Amygdala (tissue), 56 donors: ENCODE measurements at regions not wholly inside any gene's neighbourhood (a gene's known extent, or its start where the extent isn't known, plus 50 kb on each side); places are given as distances from the start of the nearest gene placed in this dataset.
"Not testable (repeated sequence)": the region's sequence is repeated elsewhere in the genome, so short reads cannot be mapped to it uniquely, and the experiment has no call there.

Experiments used
- DNase-seq, 56 donors: peaks; one replicate each; lab custom pipeline; 2025; lab: John Stamatoyannopoulos, UW

DNA sequence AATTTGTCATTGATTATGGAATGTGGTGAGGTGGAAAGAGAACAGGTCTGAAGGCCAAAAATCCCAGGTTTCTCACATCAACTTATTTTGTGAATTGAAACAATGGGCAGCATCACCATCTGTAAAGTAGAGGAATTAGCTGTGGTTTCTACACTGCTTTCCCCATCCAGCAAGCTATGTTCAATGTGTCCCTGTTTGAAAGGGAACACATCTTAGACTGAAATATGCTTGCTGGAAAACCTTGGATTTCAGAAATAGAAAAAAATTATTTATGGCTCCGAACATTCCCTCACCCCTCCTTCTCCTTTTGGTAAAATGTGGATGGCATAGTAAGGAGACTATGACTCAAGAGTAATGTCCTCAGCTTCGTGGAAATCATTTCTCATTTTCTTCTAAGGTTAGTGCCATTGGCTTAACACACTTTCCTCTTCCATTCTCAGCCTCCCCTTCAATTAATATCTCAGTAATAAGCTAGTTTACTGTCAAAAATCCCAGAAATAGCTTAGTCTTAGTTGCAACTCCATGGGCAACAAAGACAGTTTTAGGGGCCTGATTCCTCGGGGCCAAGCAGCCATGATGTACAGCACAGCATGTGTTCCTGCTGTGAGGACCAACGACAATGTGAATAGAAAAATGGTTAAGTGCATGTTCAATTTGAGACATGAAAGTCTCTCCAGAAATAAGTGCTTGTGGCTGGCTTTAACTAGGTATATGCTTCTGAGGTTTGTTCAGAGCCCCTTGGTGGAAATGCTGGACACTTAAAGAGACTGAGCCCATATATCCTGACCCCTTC, 205.8 kb upstream of the SLC38A2 start:
- DNase-seq, result no peak

DNA sequence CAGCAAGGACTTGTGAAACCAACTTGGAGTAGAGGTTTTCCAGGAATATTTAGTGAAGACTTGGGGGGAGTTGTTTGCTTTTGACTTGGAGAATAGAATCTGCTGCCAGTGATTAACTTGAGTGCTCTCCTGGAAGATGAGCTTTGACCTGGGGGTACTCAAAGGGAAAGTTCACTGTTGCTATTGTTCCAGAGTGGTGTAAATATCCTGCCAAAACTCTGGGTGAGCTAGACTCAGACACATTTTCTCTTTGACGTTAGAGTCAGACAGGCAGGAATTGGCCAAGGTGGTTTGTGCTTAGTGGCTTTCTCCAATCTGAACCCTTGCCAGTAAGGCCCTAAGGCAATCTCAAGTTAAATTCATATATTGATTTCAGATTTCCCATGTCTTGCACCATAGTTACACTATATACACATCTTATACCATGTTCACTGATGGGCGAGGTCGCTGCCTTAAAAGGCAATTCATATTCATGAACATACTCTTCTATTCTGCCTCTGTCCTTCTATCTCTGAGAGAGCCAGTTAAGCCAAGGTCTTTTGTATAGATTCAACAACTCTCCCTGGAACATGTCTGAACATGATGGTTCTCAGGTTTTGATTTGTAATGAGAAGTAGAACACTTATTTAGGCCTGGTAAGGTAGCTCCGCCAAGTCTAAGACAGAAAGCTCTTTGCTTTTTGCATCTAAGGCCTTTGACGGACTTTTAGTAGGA, 204.6 kb upstream of the SLC38A2 start:
- no peak for DNase-seq

DNA sequence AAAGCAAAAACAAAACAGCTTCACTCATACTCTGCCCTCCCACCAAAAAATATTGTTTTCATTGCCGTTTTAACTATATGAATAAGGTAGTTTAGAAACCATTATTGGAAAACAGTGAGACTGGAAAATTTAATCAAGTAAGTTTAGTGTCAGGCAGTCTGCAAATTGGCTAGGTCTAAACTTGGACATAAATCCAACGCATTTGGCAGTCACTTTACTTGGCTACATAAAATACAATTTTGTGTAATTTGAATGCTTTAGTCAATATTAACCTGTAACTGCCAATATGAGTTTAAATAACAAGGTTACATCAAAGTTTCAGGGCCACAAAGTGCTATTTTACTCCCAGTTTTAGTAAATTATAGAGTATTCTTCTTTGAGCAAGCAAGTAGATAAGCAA, 202.3 kb upstream of the SLC38A2 start:
- DNase-seq, result no peak

DNA sequence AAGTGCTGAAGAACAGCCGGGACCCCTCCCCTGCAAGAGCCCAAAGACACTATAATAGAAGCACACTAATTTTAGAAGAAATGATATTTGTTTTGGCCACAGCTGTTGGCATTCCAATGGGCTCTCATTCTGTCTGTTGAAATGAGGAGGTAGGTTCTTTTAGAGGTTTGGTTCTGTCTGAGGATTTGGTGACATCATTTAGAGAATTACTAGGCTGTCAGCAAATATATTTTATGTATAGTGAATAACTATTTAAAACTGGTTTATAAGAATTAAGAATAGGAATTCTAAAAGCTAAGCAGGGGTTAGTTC, 200.7 kb upstream of the SLC38A2 start:
- DNase-seq, result no peak

DNA sequence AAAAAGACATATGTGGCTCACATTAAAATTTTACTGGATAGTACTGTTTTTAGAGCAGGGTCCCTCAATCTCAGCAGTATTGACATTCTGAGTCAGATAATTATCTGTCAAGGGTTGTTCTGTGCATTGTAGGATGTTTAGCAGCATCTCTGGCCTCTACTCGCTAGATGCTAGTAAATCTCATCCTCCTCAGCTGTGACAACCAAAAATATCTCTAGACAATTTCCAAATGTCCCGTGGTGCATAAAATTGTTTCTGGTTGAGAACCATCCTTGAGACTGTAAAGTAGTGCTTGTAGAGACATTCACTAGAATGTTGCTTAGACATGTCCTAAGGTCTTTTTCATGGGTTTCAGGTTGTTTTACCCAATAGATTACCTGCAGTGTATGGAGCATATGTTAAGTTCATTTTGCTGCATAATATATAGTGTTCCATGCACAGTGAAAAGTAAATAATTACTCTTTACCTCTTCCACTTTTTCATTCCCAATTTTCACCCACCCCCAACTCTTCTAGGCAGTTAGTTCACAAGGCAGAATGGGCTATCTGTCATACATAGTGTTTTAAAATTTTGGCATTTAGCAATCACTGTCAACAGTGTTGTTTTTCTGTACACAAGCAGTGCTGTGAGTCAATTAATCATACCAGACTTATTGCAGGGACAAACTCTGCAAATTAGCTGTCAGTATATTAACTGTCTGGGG, 200.2 kb upstream of the SLC38A2 start:
- DNase-seq, result no peak

DNA sequence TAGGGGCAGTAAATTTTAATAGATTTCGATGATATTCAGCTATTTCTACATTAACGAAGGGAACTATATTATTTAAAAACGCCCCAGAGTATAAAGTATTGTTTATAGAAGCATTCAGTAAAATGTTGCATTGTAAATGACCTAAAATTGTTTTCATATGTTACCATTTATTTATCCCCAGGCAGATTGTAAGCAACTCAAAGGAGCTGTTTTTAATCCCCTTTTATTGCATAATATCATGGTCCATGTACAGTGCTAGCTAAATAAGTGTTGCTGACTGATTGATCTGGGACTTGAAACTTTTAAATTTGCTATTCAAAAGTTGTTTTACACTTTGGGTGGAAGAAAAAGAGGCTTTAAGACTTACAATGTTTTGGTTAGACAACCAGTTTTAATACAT, 199.0 kb upstream of the SLC38A2 start:
- no peak for DNase-seq

DNA sequence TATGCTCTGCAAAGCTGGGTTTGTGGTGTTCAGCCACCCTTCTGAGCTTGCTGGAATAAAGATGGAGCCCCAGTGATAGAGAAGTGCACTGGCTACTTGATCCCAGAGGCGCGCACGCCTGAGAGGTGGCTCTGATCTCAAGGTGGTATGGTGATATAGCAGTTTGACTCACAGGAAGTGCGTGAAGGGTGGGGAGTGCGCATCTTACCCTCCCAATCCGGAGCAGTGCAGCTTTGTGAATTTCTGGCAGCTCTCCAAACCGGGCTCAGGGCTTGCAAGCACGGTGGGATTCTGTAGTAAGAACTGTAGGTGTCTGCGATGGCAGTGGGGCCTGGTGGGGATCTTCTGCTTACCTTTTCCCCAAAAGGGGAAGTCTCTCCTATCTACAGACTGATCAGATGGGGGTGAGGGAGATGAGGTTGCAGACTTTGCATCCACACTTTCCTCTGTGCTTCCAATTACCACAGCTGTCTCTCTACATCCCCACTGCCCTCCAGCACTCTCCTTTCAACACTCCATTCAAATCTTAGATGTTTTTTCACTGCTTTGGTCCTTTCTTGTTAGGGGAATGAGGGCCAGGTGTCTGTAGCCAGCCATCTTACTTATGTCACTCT, 197.4 kb upstream of the SLC38A2 start:
- DNase-seq, result no peak

DNA sequence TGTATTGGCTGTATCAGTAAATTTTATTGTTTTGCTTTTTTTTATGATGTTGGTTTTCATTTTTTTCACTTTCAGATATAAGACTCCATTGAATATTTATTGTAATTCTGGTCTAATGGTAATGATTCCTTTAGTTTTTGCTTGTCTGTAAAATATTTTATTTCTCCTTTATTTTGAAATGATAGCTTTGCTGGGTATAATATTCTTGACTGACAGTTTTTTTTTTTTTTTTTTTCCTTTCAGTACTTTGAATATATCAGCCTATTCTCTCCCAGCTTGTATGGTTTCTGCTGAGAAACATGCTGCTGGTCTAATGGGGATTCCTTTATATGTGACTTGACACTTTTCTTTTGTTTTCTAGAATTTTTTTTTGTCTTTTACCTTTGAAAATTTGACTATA, 195.1 kb upstream of the SLC38A2 start:
- no peak for DNase-seq

DNA sequence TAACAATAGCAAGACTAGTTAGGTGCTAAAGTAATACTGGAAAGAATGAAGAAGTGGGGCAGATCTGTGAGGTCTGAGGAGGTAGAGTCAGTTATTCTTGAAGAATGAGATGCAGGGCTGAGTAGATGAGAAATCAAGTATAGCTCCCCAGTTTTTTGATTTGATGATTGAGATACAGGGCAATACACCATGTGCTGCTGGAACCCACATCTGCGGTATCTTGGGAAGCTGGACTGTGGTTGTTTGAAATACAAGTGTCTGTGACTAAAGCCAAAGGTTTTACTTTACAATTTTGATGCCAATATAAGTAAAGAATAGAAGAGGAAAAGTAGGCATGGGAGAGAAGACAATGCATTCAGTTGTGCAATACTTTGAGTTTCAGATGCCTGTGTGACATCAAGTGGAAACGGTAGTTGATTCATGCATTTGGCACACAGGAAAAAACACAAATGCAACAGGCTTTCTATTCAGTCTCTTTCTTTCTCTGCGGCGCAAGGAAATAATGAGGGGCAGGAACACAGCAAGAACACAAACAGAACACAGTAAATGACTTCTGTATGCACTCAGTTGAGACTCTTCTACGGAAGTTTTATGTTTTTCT, 190.2 kb upstream of the SLC38A2 start:
- DNase-seq, result no peak

DNA sequence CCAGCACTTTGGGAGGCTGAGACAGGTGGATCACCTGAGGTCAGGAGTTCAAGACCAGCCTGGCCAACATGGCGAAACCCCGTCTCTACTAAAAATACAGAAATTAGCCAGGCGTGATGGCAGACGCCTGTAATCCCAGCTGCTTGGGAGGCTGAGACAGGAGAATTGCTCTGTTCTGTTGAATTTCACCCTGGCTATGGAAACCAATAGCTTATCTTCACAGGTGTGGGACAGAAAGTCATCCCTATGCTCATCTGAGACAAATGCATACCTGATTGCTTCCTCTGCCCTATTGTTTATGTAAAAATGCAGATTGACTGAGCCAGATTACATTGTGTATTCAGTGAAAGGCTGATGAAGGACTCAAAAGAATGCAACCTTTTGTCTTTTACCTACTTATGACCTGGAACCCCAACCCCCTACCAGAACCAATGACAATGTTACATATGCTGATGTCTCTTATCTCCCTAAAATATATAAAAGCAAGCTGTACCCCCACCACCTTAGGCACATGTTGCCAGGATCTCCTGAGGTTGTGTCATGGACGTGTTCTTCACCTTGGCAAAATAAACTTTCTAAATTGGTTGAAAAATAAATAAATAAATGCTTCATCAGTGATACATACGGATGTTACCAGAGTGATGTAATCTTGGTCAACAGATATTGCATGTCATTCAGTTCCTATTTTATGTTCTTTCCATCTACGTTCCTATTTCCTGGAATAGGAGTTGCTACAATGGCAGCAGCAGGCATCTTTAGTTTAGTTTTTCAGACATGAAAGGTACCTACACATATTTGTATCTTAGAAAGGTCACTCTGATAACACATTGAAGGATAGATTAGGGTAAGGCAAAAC, 189.4 kb upstream of the SLC38A2 start:
- not testable (repeated sequence) for DNase-seq

DNA sequence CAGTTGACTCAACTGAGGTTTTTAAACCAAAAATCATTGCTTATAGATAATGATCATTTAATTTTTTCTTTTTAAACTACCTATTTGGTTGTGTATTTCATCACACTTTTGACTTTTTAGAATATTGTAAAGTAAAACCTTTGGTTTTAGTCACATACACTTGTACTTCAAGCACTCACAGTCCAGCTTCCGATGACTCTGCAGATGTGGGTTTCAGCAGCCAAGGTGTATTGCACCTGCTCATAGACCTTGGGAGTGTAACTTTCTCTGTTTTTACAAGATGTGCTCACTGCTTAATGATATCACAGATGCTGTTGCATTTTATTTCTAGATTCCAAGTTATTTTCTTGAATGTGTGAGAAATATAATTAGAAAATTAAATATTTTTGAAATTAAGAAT, 188.3 kb upstream of the SLC38A2 start:
- no peak for DNase-seq

DNA sequence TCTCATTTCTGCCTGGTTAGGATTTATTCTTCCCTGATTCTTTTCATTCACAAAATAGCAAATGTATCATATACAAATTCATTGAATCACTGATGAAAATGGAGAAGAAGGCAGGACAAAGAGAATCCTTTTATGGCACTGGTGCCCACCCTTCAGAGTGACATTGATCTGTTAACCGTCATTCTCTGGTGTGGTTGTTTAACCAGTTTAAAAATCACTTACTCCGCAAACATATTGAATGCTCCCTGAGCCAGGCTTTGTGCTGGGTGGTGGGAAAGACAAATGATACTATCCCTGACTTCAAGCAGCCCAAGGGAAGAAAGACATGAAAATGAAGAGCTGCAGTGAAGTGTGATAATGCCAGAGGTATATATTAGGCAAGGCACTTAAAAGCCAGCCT, 187.5 kb upstream of the SLC38A2 start:
- no peak for DNase-seq

DNA sequence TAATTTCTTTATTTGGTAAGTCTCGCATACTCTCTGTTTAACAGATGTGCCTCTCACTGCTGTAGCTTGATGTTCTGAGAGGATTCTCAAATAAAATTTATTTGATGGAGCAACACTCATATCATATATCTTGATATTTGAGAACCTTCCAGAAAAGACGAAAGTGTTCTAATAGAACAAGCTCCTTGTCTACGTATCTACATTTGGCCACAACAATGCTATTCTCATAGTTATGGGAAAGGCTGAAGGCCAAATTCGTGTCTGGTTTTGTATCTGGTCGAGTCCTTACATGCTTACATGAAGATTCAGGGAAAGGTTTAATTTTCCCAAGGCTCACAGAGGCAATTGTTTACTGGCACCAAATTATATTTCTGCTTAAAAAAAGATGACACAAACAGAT, 186.7 kb upstream of the SLC38A2 start:
- no peak for DNase-seq

DNA sequence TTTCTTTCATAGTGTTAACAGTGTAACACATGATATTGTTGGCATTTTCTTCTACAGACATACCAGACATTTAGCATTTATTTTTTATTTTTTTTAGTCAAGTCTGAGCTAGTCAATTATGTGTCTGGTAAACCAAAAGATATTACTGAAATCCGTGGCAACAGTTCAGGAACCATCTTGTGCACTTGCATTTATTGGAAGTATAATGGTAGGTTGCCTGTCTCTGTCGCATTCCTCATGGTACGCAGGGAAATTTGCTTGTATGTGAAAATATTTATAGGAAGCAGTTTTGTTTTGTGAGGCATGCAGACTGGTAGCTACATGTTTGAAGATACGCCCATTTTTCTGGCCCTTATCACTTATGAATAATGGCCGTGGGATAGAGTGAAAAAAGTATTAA, 186.1 kb upstream of the SLC38A2 start:
- DNase-seq, result no peak

DNA sequence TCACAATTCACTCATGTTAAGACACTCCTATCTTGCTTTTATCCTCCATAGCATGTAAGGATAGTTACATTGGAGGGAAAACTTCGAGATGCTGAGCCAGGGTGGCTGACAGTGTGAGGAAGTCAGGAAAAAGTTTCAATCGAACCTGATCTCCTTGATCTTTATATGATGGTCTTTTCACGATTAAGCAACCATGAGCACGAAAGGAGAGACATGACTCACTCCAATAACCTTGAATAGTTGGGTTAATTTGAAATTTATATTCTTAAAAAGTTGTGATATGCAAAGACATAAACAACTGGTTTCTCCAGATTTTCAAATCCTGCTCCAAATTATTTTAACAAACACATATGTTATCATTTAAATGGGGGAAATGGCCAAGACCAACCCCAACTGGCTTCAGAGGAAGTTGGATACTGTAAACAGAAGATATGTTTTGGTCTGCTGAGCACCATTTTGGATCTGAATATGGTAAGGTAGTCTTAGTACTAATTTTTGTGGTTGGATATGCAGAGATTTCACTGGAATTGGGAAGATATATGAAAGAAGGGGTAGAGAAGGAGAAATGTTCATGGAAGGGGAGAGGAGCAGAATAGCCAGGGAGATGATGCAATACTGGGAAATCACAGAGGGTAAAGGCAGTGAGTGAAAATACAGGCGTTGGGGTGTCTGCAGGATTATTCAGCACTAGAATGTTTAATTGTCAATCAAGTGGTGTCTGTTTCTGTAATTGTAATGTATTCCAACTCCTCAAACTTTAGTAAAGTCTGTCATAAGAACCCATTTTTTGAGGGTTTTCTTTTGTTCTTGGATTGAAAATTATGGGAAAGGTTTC, 185.2 kb upstream of the SLC38A2 start:
- DNase-seq, result no peak

DNA sequence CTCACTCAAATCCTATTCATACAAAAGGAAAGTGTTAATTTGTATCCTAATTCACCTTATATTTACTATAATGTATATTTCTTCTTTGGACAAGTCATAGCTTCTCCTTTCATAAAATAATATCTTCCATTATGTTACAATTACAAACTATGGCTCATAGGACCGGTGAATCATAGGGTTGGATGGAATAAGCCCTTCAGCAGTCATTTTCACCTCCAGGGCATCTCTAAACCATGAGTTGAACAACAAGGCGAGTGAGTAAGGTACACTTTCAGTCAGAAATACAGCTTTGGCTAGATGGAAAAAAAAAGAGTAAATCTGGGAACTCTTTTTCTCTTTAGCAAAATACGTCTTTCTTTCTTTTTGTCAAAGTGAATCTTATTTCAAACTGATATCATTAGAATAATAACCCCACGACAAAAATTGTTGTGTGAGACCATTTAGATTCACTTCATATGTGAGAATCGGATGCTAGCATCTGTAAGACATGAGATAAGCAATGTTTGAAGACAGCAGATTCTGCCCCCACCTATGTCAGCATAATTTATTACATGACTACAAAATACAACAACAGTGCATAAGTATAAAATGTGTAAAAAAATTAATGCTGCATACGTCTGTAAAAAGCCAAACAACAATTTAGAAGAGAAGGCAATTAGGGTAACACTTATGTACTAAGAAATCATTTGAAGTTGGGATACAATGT, 184.4 kb upstream of the SLC38A2 start:
- no peak for DNase-seq

DNA sequence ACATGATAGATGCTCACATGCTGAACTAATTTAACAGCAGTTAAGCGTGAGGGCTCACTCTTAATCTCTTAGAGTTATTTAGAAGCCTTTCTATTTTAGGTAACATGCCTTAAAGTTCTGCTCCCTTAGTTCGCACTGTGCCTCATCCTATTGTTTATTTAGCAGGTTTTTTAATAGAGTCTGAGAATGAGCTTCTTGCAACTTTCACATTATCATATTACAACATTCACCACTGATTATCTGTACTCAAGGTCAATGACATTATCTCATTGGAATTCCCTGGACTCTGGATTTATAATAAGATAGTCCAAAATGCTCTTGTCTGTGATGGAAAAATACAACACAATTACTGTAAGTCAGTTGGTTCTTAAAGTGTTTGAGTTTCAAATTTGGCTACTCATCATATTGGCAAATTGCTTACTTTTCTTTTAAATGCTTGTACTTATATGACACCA, 183.6 kb upstream of the SLC38A2 start:
- DNase-seq, result no peak

DNA sequence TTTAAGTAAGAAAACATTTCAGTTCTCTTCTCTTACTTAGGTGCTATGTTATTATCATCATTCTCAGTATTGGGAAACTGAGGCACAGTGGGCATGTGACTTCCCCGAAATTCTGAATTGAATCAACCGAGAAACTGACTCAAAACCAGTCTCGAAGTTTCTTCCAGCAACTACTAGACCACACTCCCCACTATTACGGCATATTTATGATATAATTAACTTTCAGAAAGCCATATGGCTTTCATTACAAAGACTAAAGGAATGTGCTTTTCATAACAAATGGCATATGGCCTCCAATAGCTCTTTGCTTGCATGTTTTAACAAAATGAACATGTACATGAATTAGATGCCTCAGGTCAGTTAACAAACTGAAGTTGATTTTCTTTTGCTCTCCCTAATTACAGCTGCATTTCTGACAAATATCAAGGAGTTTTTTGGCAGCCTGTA, 182.9 kb upstream of the SLC38A2 start:
- no peak for DNase-seq
